ENCODE measurements at regions not wholly inside any gene's neighbourhood (a gene's known extent, or its start where the extent isn't known, plus 50 kb on each side); places are given as distances from the start of the nearest gene placed in this dataset.
A peak's percentile ranks its signal among the peaks of the same experiment; 100 is the strongest.
"Not testable (repeated sequence)": the region's sequence is repeated elsewhere in the genome, so short reads cannot be mapped to it uniquely, and the experiment has no call there.

GRCh38 chr5:3104429-3105060, 353.1 kb upstream of the IRX2 start:
- DNase-seq (ENCODE audit: low read depth), result no peak

- DNase-seq (ENCODE audit: low read depth), result no peak
Measured at GRCh38 chr5:3103262-3103811, 351.9 kb upstream of the IRX2 start.

- no peak for DNase-seq (ENCODE audit: low read depth)
Measured at GRCh38 chr5:3102531-3102930, 351.1 kb upstream of the IRX2 start.

DNA sequence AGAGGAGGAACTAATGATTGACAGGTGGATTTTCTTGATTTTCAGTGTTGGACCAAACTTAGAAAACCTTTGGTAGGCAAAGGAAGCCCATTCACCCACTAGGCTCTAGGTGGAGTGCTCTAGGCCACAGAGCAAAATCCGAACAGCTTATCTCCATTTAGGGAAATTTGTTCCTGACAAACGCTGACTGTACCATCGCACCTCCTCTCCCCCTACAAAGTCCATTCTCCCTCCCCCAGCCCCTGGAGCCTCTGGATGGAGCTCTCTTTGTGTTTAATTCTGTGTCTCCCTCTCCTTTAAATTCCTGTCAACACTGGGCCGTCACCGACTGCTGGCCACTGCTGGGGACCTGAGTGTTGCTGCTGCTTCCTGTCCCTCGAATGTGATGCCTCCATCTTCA, 350.1 kb upstream of the IRX2 start:
- no peak for DNase-seq (ENCODE audit: low read depth)

DNA sequence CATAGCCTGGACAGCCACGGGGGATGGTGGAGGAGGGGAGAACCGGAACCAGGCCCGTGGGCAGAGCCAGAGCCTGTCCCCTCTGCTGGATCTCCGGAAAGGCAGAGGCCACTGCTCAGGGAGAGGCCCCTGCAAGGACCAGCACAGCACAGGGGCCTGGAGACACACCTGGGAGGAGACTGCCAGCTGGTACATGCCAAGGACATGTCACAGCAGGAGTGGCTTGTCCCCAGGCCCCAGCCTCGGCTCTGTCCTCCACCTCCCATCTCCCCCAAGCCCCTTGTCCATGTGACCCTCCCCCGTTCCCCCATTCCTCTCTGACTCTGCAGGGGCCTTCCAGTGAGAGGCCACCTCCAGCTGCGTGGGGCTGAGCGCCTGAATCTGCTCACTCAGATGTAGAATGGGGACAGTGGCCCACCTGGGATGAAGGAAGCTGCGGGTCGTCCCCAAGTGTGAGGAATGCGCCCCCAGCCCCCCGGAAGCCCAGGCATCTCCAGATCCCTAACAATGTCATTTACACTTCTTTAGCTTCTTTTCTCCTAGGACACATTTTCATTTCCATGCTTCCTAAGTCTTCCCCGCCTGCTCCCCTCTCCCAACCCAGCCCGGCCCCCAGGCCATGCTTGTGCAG, 349.6 kb upstream of the IRX2 start:
- no peak for DNase-seq (ENCODE audit: low read depth)

GRCh38 chr5:3099954-3100353, 348.5 kb upstream of the IRX2 start:
- DNase-seq (ENCODE audit: low read depth), result no peak

DNA sequence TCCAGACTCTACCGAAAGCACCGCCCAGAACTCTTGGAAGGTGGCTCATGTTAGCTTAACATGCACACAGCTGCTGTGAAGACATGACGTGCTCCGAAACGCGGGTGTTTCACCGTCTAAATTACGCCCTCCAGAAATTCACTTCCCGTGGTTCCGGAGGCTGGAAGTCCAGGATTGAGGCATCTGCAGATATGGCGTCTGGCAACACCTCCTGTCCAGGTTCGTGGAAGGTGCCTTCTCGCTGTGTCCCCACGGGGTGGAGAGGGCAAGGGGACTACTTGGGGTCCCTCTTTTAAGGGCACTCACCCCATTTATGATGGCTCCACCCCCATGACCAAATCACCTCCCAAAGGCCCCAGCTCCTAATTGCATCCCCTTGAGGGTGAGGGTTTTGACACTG, 348.0 kb upstream of the IRX2 start:
- no peak for DNase-seq (ENCODE audit: low read depth)

- no peak for DNase-seq (ENCODE audit: low read depth)
Measured at GRCh38 chr5:3098821-3099220, 347.3 kb upstream of the IRX2 start.

DNA sequence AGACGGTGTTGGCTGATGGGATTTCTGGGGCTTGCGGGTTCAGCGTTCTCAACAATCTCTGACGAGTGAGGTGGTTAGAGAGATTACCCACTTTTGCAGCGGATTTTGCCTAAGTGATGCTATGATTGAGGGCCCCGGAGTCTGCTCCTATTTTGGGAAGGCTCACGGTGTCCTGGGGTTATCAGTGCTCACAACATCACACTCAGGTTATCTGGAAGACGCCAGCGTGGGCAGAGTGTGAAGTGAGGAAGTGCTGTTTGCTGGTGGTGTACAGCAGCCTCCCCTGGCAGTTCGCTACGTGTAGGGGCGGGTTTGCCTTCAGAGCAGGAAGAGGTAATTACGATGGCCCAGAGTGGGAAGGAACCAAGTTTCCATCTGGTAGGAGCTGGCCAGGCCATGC, 341.2 kb upstream of the IRX2 start:
- DNase-seq (ENCODE audit: low read depth), result peak; percentile 36

DNA sequence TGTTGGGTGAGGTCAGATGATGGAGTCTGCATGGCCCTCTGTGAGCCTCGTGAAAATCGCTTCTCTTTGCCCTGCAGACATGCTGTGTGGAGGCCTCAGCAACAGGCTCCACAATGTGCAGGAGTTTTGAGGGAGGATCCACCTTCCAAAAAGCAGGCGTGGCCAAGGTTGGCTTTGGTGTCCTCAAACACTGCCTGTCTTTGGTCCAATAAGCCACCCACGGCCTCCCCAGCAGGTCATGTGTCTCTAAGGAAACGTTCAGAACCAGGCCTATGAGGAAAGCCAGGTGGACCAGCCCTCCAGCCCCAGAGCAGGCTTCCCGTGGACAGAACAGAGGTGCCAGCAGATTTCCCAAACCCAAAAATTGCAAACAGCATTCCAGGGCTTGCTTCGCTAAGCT, 340.7 kb upstream of the IRX2 start:
- no peak for DNase-seq (ENCODE audit: low read depth)

DNA sequence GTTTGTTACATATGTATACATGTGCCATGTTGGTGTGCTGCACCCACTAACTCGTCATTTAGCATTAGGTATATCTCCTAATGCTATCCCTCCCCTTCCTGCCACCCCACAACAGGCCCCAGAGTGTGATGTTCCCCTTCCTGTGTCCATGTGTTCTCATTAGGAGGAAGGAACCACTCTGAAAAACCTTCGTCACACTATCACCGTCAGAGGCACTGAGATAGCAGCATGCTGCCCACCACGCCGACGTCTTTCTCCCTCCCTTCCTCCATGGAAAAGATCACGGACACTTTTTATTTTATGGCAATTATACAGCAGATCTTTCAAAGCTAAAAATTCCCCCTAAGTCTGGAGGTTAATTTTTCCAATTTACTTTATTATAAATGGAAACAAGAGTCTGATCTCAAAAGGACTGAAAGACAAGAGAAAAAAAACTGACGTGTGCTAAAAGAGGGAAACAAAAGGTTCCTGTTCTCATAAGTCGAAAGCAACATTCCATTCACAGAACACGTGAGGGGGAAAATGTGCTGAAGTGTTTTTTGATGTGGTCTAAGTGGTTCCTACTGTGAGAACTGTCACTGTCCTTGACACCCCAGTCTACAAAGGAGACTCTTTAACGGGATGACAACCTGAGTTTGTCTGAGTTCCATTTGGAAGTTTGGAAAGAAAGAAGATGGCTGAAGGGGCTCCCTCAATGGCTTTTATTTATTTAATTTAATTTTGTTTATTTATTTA, 339.7 kb upstream of the IRX2 start:
- DNase-seq (ENCODE audit: low read depth), result no peak

DNA sequence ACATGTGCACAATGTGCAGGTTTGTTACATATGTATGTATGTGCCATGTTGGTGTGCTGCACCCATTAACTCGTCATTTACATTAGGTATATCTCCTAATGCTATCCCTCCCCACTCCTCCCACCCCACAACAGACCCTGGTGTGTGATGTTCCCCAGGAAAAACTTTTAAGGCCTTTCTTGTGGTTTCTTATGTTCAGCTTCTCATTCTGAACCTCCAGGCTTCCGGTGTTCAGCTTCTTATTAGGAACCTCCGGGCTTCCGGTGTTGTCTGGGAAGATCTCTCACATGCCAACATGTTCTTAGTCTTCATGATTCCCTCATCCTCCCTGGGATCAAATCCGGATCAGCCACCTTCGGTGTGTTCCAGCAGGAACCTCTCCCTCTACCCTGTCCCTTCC, 338.8 kb upstream of the IRX2 start:
- DNase-seq (ENCODE audit: low read depth), result not testable (repeated sequence)

DNA sequence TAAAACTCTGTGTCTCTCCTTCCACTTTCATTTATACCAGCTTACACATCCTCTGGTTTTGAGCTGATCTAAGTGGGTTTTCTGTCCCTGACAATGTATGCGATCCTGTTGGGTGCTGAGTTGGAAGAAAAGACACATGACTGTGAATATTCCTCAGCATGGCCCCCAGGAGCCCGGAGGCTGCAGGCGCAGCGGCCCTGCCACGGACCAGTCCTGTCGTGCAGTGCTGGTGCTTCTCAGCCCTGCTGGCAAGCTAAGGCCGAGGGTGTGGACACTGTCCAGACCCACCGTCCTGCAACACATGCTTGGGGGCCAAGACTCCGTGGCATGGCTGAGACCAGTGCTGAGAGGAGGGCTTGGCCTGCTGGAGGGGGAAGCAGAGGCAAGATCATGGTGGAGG, 328.9 kb upstream of the IRX2 start:
- DNase-seq (ENCODE audit: low read depth), result no peak

- DNase-seq (ENCODE audit: low read depth), result no peak
Measured at GRCh38 chr5:3077684-3078083, 326.2 kb upstream of the IRX2 start.

DNA sequence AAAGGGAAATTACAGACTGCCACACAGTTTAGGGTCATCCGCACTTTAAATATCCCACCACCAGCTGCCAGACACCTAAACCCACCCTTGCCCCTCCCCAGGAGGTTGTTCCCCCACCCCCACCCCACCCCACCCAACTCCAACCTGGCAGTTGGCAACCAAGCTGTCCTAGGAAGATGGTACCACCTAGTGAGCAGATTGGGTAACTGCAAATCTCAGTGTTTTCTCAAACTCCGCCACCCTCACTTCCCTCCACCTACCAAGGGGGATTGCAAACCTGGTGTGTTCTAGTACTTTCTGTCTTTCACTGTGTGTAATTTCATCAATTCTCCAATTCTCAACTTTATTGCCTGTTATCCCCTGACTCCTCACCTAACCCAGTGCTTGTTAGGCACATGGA, 323.8 kb upstream of the IRX2 start:
- no peak for DNase-seq (ENCODE audit: low read depth)

- peak; percentile 41 for DNase-seq (ENCODE audit: low read depth)
Measured at GRCh38 chr5:3068401-3068800, 316.9 kb upstream of the IRX2 start.

DNA sequence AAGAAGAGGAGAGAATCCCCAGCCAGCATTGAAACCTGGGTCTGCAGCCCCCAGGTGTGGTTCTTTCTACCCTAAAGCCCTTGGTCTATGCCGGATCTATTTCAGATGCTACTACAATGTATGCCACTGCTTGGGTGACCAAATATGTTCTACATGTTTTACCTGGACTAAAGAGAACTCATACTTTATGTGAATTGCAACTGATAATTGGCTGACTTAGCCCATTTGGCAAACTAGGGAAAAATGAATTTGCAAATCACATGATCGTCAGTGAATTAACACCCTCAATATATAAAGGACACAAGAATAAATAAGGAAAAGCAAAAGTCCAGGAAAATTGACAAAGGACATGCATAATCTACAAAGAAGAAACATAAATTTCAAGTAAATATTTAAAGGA, 308.8 kb upstream of the IRX2 start:
- DNase-seq (ENCODE audit: low read depth), result no peak

DNA sequence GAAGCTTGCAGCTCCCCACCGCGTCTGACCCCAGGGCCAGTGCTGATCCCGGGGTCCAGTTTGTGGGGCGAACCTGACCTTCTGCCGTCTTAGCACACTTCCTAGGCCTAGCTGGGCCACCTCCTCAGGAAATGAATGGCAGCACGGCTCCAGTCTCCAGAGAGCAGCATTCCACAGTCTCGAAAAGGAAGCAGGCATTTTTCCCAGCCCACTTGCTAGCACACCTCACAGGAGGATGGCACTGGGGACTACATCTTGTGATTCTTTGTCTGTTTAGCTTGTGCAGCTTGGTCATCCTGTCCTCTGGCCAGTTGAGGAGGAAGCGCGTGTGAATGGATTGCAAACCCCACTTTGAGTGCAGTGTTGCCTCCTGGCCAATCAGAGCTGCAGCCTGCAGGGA, 308.0 kb upstream of the IRX2 start:
- no peak for DNase-seq (ENCODE audit: low read depth)

- DNase-seq (ENCODE audit: low read depth), result no peak
Measured at GRCh38 chr5:3058942-3059341, 307.5 kb upstream of the IRX2 start.

- DNase-seq (ENCODE audit: low read depth), result peak; percentile 45
Measured at GRCh38 chr5:3056866-3057265, 305.4 kb upstream of the IRX2 start.

GRCh38 chr5:3051400-3051799, 299.9 kb upstream of the IRX2 start:
- DNase-seq (ENCODE audit: low read depth), result peak; percentile 16

GRCh38 chr5:3050863-3051262, 299.4 kb upstream of the IRX2 start:
- DNase-seq (ENCODE audit: low read depth), result no peak

DNA sequence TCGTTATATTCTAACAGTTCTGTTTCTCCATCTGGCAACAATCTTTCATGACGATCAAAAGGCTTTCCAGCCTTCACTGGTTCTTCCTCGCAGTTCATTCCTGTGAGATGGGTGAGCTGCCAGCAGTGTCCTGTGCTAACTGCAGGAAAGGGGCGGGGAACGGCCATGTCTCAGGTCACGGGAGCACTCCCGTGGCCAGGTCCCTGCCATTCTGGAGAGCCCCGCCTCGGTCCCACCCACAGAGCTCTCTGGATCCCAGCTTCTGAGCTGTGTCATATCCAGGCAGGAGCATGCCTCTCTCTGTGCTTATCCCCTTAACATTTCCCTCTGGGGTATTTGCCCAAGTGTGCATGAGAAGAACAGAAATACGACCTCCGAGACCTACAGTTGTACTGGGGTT, 297.8 kb upstream of the IRX2 start:
- DNase-seq (ENCODE audit: low read depth), result peak; percentile 49
